WTC11 (cell line): ENCODE measurements at regions not wholly inside any gene's neighbourhood (a gene's known extent, or its start where the extent isn't known, plus 50 kb on each side); places are given as distances from the start of the nearest gene placed in this dataset.

Source experiments
- ATAC-seq: fragments of 200-7000 bp; cut with Tn5 transposase; 2 replicates; pipeline ENCODE4 v1.10.0; 2021; ENCODE audit warnings: mild to moderate bottlenecking, moderate library complexity
- CTCF ChIA-PET: fragments of 300-600 bp; sonication (Branson Sonifier 250); formaldehyde crosslinking; loops from one replicate; lab custom pipeline; 2021; ENCODE audit warnings: antibody characterized with exemption; lab: Charles Lee
- POLR2A ChIA-PET: fragments of 350-600 bp; sonication (Branson Sonifier 250); formaldehyde crosslinking; loops from one replicate; lab custom pipeline; 2021; ENCODE audit warnings: antibody characterized with exemption; lab: Charles Lee
- DNase-seq: peaks from one replicate; pipeline ENCODE4 v3.0.0; 2021; ENCODE audit warnings: low spot score
- H3K27ac Mint-ChIP-seq: 2 replicates; pipeline ENCODE4 v1.8.0; 2021; ENCODE audit warnings: mixed read lengths
- H3K27me3 Mint-ChIP-seq: 2 replicates; pipeline ENCODE4 v1.8.0; 2021; ENCODE audit warnings: low read depth, mild to moderate bottlenecking, moderate library complexity, mixed read lengths
- H3K36me3 Mint-ChIP-seq: 2 replicates; pipeline ENCODE4 v1.8.0; 2021; ENCODE audit warnings: mixed read lengths
- H3K4me1 Mint-ChIP-seq: 2 replicates; pipeline ENCODE4 v1.8.0; 2022; ENCODE audit warnings: mixed read lengths
- H3K4me3 Mint-ChIP-seq: 2 replicates; pipeline ENCODE4 v1.8.0; 2021; ENCODE audit warnings: mild to moderate bottlenecking, moderate library complexity, mixed read lengths
- H3K9me3 Mint-ChIP-seq: 2 replicates; pipeline ENCODE4 v1.8.0; 2021; ENCODE audit warnings: mixed read lengths
- CBFB ChIP-seq: sonication (generic); formaldehyde crosslinking; IDR thresholded peaks from 2 replicates; pipeline ENCODE4 v1.8.1; 2022; ENCODE audit warnings: mild to moderate bottlenecking, low read depth, missing genetic modification reagents
- FOXK1 ChIP-seq: sonication (generic); formaldehyde crosslinking; IDR thresholded peaks from 2 replicates; pipeline ENCODE4 v1.8.0; 2022; ENCODE audit warnings: mild to moderate bottlenecking, moderate library complexity, missing genetic modification reagents
- FOXP1 ChIP-seq: sonication (generic); formaldehyde crosslinking; IDR thresholded peaks from 2 replicates; pipeline ENCODE4 v1.8.0; 2022; ENCODE audit warnings: missing genetic modification reagents, mild to moderate bottlenecking, moderate library complexity, borderline replicate concordance
- JAZF1 ChIP-seq: fragments of 250-450 bp; sonication (Bioruptor Pico); IDR thresholded peaks from 2 replicates; pipeline ENCODE4 v1.9.0; 2021; ENCODE audit warnings: moderate library complexity, mild to moderate bottlenecking, inconsistent platforms
- NR1H2 ChIP-seq: sonication (generic); formaldehyde crosslinking; IDR thresholded peaks from 2 replicates; pipeline ENCODE4 v1.9.0; 2021; ENCODE audit warnings: mild to moderate bottlenecking, moderate library complexity, missing genetic modification reagents
- RELA ChIP-seq: sonication (generic); formaldehyde crosslinking; IDR thresholded peaks from 2 replicates; pipeline ENCODE4 v1.8.1; 2022; ENCODE audit warnings: missing genetic modification reagents, mild to moderate bottlenecking, borderline replicate concordance
- RORB ChIP-seq: fragments of 250-450 bp; sonication (Bioruptor Pico); IDR thresholded peaks from 2 replicates; pipeline ENCODE4 v1.9.0; 2021; ENCODE audit warnings: mild to moderate bottlenecking
- USF1 ChIP-seq: sonication (generic); formaldehyde crosslinking; IDR thresholded peaks from 2 replicates; pipeline ENCODE4 v1.8.0; 2022; ENCODE audit warnings: mild to moderate bottlenecking, missing genetic modification reagents
- ZNF263 ChIP-seq: sonication (generic); formaldehyde crosslinking; IDR thresholded peaks from 2 replicates; pipeline ENCODE4 v1.8.1; 2022; ENCODE audit warnings: low read depth, mild to moderate bottlenecking, moderate library complexity, missing genetic modification reagents
- ZNF423 ChIP-seq: fragments of 250-450 bp; sonication (Bioruptor Pico); IDR thresholded peaks from 2 replicates; pipeline ENCODE4 v2.1.2; 2022; ENCODE audit warnings: mild to moderate bottlenecking, moderate library complexity
- ZNF671 ChIP-seq: fragments of 250-450 bp; sonication (Bioruptor Pico); IDR thresholded peaks from 2 replicates; pipeline ENCODE4 v1.8.0; 2021; ENCODE audit warnings: mild to moderate bottlenecking
- TF ChIP-seq, protein P1 (sequence below): sonication (generic); formaldehyde crosslinking; IDR thresholded peaks from 2 replicates; pipeline ENCODE4 v1.8.0; 2023; ENCODE audit warnings: missing genetic modification reagents, mild to moderate bottlenecking, borderline replicate concordance
- TF ChIP-seq, protein P2 (sequence below): sonication (generic); formaldehyde crosslinking; IDR thresholded peaks from 2 replicates; pipeline ENCODE4 v1.8.0; 2022; ENCODE audit warnings: mild to moderate bottlenecking, missing genetic modification reagents
- TF ChIP-seq, protein P3 (sequence below): sonication (generic); formaldehyde crosslinking; IDR thresholded peaks from 2 replicates; pipeline ENCODE4 v1.8.0; 2022; ENCODE audit warnings: mild to moderate bottlenecking, missing genetic modification reagents
- TF ChIP-seq, protein P4 (sequence below): fragments of 250-450 bp; sonication (Bioruptor Pico); IDR thresholded peaks from 2 replicates; pipeline ENCODE4 v1.9.0; 2021; ENCODE audit warnings: mild to moderate bottlenecking
- TF ChIP-seq, protein P5 (sequence below): fragments of 250-450 bp; sonication (Bioruptor Pico); IDR thresholded peaks from 2 replicates; pipeline ENCODE4 v1.9.0; 2021; ENCODE audit warnings: moderate library complexity, mild to moderate bottlenecking, inconsistent platforms, borderline replicate concordance

GRCh38 chr13:111952032-111952431 is 114.9 kb upstream of the SOX1 start (continued):
- TF ChIP-seq, protein P1, sequence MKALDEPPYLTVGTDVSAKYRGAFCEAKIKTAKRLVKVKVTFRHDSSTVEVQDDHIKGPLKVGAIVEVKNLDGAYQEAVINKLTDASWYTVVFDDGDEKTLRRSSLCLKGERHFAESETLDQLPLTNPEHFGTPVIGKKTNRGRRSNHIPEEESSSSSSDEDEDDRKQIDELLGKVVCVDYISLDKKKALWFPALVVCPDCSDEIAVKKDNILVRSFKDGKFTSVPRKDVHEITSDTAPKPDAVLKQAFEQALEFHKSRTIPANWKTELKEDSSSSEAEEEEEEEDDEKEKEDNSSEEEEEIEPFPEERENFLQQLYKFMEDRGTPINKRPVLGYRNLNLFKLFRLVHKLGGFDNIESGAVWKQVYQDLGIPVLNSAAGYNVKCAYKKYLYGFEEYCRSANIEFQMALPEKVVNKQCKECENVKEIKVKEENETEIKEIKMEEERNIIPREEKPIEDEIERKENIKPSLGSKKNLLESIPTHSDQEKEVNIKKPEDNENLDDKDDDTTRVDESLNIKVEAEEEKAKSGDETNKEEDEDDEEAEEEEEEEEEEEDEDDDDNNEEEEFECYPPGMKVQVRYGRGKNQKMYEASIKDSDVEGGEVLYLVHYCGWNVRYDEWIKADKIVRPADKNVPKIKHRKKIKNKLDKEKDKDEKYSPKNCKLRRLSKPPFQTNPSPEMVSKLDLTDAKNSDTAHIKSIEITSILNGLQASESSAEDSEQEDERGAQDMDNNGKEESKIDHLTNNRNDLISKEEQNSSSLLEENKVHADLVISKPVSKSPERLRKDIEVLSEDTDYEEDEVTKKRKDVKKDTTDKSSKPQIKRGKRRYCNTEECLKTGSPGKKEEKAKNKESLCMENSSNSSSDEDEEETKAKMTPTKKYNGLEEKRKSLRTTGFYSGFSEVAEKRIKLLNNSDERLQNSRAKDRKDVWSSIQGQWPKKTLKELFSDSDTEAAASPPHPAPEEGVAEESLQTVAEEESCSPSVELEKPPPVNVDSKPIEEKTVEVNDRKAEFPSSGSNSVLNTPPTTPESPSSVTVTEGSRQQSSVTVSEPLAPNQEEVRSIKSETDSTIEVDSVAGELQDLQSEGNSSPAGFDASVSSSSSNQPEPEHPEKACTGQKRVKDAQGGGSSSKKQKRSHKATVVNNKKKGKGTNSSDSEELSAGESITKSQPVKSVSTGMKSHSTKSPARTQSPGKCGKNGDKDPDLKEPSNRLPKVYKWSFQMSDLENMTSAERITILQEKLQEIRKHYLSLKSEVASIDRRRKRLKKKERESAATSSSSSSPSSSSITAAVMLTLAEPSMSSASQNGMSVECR (CRISPR knock-in tag), result no peak
- TF ChIP-seq USF1 (CRISPR knock-in tag) (no peak), RORB (no peak), RELA (no peak), ZNF263 (CRISPR knock-in tag) (no peak), NR1H2 (CRISPR knock-in tag) (no peak), ZNF423 (no peak), CBFB (CRISPR knock-in tag) (no peak)
- TF ChIP-seq, protein P2, sequence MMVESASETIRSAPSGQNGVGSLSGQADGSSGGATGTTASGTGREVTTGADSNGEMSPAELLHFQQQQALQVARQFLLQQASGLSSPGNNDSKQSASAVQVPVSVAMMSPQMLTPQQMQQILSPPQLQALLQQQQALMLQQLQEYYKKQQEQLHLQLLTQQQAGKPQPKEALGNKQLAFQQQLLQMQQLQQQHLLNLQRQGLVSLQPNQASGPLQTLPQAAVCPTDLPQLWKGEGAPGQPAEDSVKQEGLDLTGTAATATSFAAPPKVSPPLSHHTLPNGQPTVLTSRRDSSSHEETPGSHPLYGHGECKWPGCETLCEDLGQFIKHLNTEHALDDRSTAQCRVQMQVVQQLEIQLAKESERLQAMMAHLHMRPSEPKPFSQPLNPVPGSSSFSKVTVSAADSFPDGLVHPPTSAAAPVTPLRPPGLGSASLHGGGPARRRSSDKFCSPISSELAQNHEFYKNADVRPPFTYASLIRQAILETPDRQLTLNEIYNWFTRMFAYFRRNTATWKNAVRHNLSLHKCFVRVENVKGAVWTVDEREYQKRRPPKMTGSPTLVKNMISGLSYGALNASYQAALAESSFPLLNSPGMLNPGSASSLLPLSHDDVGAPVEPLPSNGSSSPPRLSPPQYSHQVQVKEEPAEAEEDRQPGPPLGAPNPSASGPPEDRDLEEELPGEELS (CRISPR knock-in tag), result no peak
- TF ChIP-seq, protein P3, sequence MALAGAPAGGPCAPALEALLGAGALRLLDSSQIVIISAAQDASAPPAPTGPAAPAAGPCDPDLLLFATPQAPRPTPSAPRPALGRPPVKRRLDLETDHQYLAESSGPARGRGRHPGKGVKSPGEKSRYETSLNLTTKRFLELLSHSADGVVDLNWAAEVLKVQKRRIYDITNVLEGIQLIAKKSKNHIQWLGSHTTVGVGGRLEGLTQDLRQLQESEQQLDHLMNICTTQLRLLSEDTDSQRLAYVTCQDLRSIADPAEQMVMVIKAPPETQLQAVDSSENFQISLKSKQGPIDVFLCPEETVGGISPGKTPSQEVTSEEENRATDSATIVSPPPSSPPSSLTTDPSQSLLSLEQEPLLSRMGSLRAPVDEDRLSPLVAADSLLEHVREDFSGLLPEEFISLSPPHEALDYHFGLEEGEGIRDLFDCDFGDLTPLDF, result no peak

- H3K27me3 Mint-ChIP-seq, result peaks cover 6% of the 10 kb centered on the region; the same call in 1 of the 2 replicates
- peaks cover 7% of the 10 kb centered on the region for H3K36me3 Mint-ChIP-seq
- H3K9me3 Mint-ChIP-seq, result peaks cover 24% of the 10 kb centered on the region
- no peak overlapping the region for H3K27ac Mint-ChIP-seq
- H3K4me1 Mint-ChIP-seq, result peaks cover 22% of the 10 kb centered on the region
- ChIA-PET POLR2A (no interaction called here), CTCF (no interaction called here)
- no peak for TF ChIP-seq ZNF671 (CRISPR knock-in tag)
- TF ChIP-seq, protein P4, sequence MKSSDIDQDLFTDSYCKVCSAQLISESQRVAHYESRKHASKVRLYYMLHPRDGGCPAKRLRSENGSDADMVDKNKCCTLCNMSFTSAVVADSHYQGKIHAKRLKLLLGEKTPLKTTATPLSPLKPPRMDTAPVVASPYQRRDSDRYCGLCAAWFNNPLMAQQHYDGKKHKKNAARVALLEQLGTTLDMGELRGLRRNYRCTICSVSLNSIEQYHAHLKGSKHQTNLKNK (CRISPR knock-in tag), result no peak
- TF ChIP-seq JAZF1 (CRISPR knock-in tag), result no peak
- no peak for TF ChIP-seq FOXP1 (CRISPR knock-in tag)
- no peak for DNase-seq
- no peak overlapping the region for H3K4me3 Mint-ChIP-seq
- no peak for ATAC-seq
Observed at GRCh38 chr13:111952814-111953213, 114.1 kb upstream of the SOX1 start.

DNA sequence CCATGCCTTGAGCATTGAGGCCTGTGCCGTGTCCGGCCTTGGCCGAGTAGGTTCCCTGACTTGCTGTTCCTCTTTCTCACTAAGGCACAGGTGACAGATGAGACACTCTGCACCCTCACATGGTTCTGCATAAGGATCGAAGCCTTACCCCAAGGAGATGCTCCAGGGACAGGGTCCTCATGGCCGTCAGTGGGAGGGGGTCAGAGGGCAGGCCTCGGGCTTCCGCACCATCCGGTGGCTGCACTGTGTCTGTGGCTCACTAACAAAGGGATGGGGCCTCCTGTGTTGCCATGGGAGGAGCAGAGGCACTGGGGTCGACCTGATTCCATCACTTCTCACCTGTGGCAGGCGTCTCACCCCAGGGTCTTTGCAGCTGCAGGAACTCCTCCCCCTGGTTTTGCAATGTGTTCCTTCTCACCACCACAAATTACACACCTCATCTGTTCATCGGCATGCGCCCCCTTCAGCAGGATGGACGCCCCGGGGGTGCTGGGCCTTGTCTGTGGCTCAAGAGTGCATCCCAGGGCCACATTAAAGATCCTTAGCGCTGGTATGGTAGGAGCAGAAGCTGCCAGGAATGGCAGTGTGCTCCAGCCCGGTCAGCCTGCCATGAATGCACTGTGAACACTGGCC is 113.3 kb upstream of the SOX1 start:
- TF ChIP-seq FOXP1 (CRISPR knock-in tag), result peak; percentile 35; the same call in 1 of the 2 replicates
- TF ChIP-seq, protein P5, sequence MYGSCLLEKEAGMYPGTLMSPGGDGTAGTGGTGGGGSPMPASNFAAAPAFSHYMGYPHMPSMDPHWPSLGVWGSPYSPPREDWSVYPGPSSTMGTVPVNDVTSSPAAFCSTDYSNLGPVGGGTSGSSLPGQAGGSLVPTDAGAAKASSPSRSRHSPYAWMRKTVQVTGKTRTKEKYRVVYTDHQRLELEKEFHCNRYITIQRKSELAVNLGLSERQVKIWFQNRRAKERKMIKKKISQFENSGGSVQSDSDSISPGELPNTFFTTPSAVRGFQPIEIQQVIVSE, result no peak
- TF ChIP-seq FOXK1 (CRISPR knock-in tag), result no peak
- TF ChIP-seq RELA, result no peak
- ATAC-seq, result no peak
- no peak for DNase-seq
- Mint-ChIP-seq H3K27me3 (peaks cover 6% of the 10 kb centered on the region; the same call in 1 of the 2 replicates), H3K4me3 (no peak overlapping the region), H3K9me3 (peaks cover 24% of the 10 kb centered on the region), H3K27ac (no peak overlapping the region), H3K36me3 (peaks cover 7% of the 10 kb centered on the region), H3K4me1 (peaks cover 22% of the 10 kb centered on the region)
- CTCF ChIA-PET, result no interaction called here
- POLR2A ChIA-PET, result no interaction called here
